Stimulated activated CD8-positive, alpha-beta memory T cell treated with anti-CD3 and anti-CD28 coated beads, Interleukin-15, amount 100 ng/mL, for 4 hours (primary cell): ENCODE measurements at regions not wholly inside any gene's neighbourhood (a gene's known extent, or its start where the extent isn't known, plus 50 kb on each side); places are given as distances from the start of the nearest gene placed in this dataset.

Experiments used
- DNase-seq, 2 donors: peaks; one replicate each; pipeline ENCODE4 v3.0.0-alpha.2; 2020; ENCODE audit warnings: low read depth in 2 of 2

GRCh38 chr11:70675697-70676374, 277.5 kb downstream of the CTTN start:
- DNase-seq, result no peak

GRCh38 chr11:70677232-70677916, 279.0 kb downstream of the CTTN start:
- DNase-seq, result no peak

GRCh38 chr11:70678931-70679900, 280.9 kb downstream of the CTTN start:
- no peak for DNase-seq

GRCh38 chr11:70680781-70681281, 282.5 kb downstream of the CTTN start:
- DNase-seq, result no peak

- no peak for DNase-seq
These were observed 283.7 kb downstream of the CTTN start for GRCh38 chr11:70682056-70682455.

GRCh38 chr11:70682760-70683159, 284.4 kb downstream of the CTTN start:
- DNase-seq, result no peak

GRCh38 chr11:70687716-70688115, 289.4 kb downstream of the CTTN start:
- DNase-seq, result no peak

GRCh38 chr11:70688142-70688541, 289.8 kb downstream of the CTTN start:
- no peak for DNase-seq

- DNase-seq, result no peak
These were observed 291.4 kb downstream of the CTTN start for GRCh38 chr11:70689764-70690163.

- DNase-seq, result no peak
These were observed 293.8 kb downstream of the CTTN start for GRCh38 chr11:70692131-70692530.

GRCh38 chr11:70694371-70694770, 296.0 kb downstream of the CTTN start:
- DNase-seq, result no peak

GRCh38 chr11:70695086-70695960, 297.0 kb downstream of the CTTN start:
- no peak for DNase-seq

- DNase-seq, result no peak
These were observed 297.7 kb downstream of the CTTN start for GRCh38 chr11:70696076-70696475.

- DNase-seq, result no peak
These were observed 298.2 kb downstream of the CTTN start for GRCh38 chr11:70696564-70696963.

- DNase-seq, result no peak
These were observed 299.4 kb downstream of the CTTN start for GRCh38 chr11:70697701-70698100.

GRCh38 chr11:70698871-70699270, 300.5 kb downstream of the CTTN start:
- DNase-seq, result no peak

- no peak for DNase-seq
These were observed 301.2 kb downstream of the CTTN start for GRCh38 chr11:70699294-70700221.

- no peak for DNase-seq
These were observed 302.1 kb downstream of the CTTN start for GRCh38 chr11:70700453-70700852.

GRCh38 chr11:70700871-70701270, 302.5 kb downstream of the CTTN start:
- DNase-seq, result no peak

GRCh38 chr11:70702040-70702648, 303.8 kb downstream of the CTTN start:
- DNase-seq, result no peak
